ENCODE measurements at regions not wholly inside any gene's neighbourhood (a gene's known extent, or its start where the extent isn't known, plus 50 kb on each side); places are given as distances from the start of the nearest gene placed in this dataset.

- Histone ChIP-seq H3K27me3 (ENCODE audit: low read length) (no peaks in the 10 kb centered on the region; the same call in 1 of the 2 replicates), H3K36me3 (ENCODE audit: low read length) (no peaks in the 10 kb centered on the region), H3K4me3 (ENCODE audit: insufficient read depth, low read length, poor library complexity, severe bottlenecking) (no peak overlapping the region), H3F3A (ENCODE audit: insufficient read depth) (no peaks in the 10 kb centered on the region), H4K20me1 (ENCODE audit: low read depth, low read length) (0 out of 2 replicates have a peak, but pooled peaks cover 4% of the 10 kb centered on the region), H3K4me2 (ENCODE audit: low read depth, low read length, poor library complexity, severe bottlenecking) (no peak overlapping the region), H3K9ac (ENCODE audit: low read length) (no peak overlapping the region), H3K27ac (ENCODE audit: low read depth, low read length) (no peak overlapping the region), H3K9me2 (replicated peaks; ENCODE audit: insufficient read depth, low read length) (no peaks in the 10 kb centered on the region), H2AFZ (ENCODE audit: low read depth, low read length, severe bottlenecking) (no peak overlapping the region), H3K9me3 (ENCODE audit: insufficient read depth, low read length) (no peaks in the 10 kb centered on the region), H3K79me2 (ENCODE audit: insufficient read depth, low read length) (no peaks in the 10 kb centered on the region)
- TF ChIP-seq CTCF (IDR thresholded peaks at IDR 0.05; ENCODE audit: insufficient read depth, low read length, poor library complexity, severe bottlenecking) = no peak
- no peak for TF ChIP-seq EZH2phosphoT487 (conservative IDR thresholded peaks at IDR 0.05; ENCODE audit: low read length)
Observed at GRCh38 chr18:60047556-60047955, 147.8 kb downstream of the PMAIP1 start.

- H3K9ac ChIP-seq (ENCODE audit: low read length) = no peak overlapping the region
- no peak overlapping the region for H3K4me2 ChIP-seq (ENCODE audit: low read depth, low read length, poor library complexity, severe bottlenecking)
- H3K9me2 ChIP-seq (replicated peaks; ENCODE audit: insufficient read depth, low read length) = no peaks in the 10 kb centered on the region
- H3F3A ChIP-seq (ENCODE audit: insufficient read depth) = no peaks in the 10 kb centered on the region
- no peaks in the 10 kb centered on the region for H3K79me2 ChIP-seq (ENCODE audit: insufficient read depth, low read length)
- H4K20me1 ChIP-seq (ENCODE audit: low read depth, low read length) = 0 out of 2 replicates have a peak, but pooled peaks cover under 1% of the 10 kb centered on the region
- H3K4me3 ChIP-seq (ENCODE audit: insufficient read depth, low read length, poor library complexity, severe bottlenecking) = no peak overlapping the region
- TF ChIP-seq EZH2phosphoT487 (conservative IDR thresholded peaks at IDR 0.05; ENCODE audit: low read length) (no peak), CTCF (IDR thresholded peaks at IDR 0.05; ENCODE audit: insufficient read depth, low read length, poor library complexity, severe bottlenecking) (no peak)
- H3K9me3 ChIP-seq (ENCODE audit: insufficient read depth, low read length) = no peaks in the 10 kb centered on the region
- no peaks in the 10 kb centered on the region for H3K36me3 ChIP-seq (ENCODE audit: low read length)
- H3K27ac ChIP-seq (ENCODE audit: low read depth, low read length) = no peak overlapping the region
- no peaks in the 10 kb centered on the region; the same call in 1 of the 2 replicates for H3K27me3 ChIP-seq (ENCODE audit: low read length)
- H2AFZ ChIP-seq (ENCODE audit: low read depth, low read length, severe bottlenecking) = no peak overlapping the region
Observed at GRCh38 chr18:60044290-60045006, 144.7 kb downstream of the PMAIP1 start.

- Histone ChIP-seq H3K9me2 (replicated peaks; ENCODE audit: insufficient read depth, low read length) (no peaks in the 10 kb centered on the region; the same call in 1 of the 2 replicates), H3F3A (ENCODE audit: insufficient read depth) (no peaks in the 10 kb centered on the region), H3K79me2 (ENCODE audit: insufficient read depth, low read length) (no peaks in the 10 kb centered on the region), H3K9me3 (ENCODE audit: insufficient read depth, low read length) (peaks cover 4% of the 10 kb centered on the region; the same call in 1 of the 2 replicates), H3K27ac (ENCODE audit: low read depth, low read length) (no peak overlapping the region), H3K4me2 (ENCODE audit: low read depth, low read length, poor library complexity, severe bottlenecking) (no peak overlapping the region), H3K27me3 (ENCODE audit: low read length) (peaks cover 4% of the 10 kb centered on the region; the same call in 1 of the 2 replicates), H4K20me1 (ENCODE audit: low read depth, low read length) (no peaks in the 10 kb centered on the region), H2AFZ (ENCODE audit: low read depth, low read length, severe bottlenecking) (no peak overlapping the region), H3K36me3 (ENCODE audit: low read length) (no peaks in the 10 kb centered on the region), H3K9ac (ENCODE audit: low read length) (no peak overlapping the region), H3K4me3 (ENCODE audit: insufficient read depth, low read length, poor library complexity, severe bottlenecking) (no peak overlapping the region)
- TF ChIP-seq CTCF (IDR thresholded peaks at IDR 0.05; ENCODE audit: insufficient read depth, low read length, poor library complexity, severe bottlenecking) = no peak
- TF ChIP-seq EZH2phosphoT487 (conservative IDR thresholded peaks at IDR 0.05; ENCODE audit: low read length) = no peak
Observed at GRCh38 chr18:60040971-60041370, 141.2 kb downstream of the PMAIP1 start.
